HG03103 (cell line): ENCODE measurements at regions not wholly inside any gene's neighbourhood (a gene's known extent, or its start where the extent isn't known, plus 50 kb on each side); places are given as distances from the start of the nearest gene placed in this dataset.
"Not testable (repeated sequence)": the region's sequence is repeated elsewhere in the genome, so short reads cannot be mapped to it uniquely, and the experiment has no call there.

Experiments
- ATAC-seq: cut with Tn5 transposase; IDR thresholded peaks from one replicate; pipeline ENCODE4 v1.9.1; 2021; ENCODE audit warnings: low read depth; ENCODE audit not compliant: unreplicated experiment

DNA sequence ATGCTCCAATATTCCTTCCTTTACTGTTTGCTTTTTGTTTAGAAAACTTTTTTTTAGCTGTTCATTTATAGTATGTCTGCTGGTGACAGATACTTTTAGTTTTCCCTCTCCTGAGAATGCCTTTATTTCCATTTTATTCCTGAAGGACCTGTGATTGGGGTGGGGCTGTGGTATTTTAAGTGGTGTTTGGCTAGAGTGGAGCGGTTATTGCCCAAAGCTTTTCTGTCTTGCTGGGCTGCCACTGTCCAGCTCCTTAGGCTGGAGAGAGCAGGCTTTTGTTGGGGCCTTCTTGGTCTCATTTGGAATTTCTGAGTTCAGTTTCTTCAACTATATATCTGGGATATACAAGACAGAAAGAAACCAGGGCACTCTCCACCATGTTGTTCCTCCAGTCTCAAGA is 160.0 kb upstream of the PLGLB2 start:
- not testable (repeated sequence) for ATAC-seq

DNA sequence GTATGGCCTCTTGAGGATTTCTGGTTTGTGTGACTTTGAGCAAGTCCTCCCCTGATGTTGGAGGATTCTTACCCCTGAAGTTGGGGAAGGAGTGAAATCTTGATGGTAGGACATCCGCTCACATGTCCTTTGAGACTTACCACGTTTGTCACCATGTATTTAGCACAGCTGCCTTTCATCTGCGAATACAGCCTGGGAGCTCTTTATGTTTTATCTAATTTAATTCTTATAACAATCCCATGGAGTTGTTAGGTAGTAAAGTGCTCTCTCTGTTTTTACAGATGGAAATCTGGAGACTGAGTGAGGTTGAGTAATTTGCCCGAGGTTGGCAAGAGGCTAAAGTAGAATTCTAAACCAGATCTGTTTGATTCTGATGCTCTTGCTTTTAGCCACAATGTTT is 154.9 kb upstream of the PLGLB2 start:
- not testable (repeated sequence) for ATAC-seq

DNA sequence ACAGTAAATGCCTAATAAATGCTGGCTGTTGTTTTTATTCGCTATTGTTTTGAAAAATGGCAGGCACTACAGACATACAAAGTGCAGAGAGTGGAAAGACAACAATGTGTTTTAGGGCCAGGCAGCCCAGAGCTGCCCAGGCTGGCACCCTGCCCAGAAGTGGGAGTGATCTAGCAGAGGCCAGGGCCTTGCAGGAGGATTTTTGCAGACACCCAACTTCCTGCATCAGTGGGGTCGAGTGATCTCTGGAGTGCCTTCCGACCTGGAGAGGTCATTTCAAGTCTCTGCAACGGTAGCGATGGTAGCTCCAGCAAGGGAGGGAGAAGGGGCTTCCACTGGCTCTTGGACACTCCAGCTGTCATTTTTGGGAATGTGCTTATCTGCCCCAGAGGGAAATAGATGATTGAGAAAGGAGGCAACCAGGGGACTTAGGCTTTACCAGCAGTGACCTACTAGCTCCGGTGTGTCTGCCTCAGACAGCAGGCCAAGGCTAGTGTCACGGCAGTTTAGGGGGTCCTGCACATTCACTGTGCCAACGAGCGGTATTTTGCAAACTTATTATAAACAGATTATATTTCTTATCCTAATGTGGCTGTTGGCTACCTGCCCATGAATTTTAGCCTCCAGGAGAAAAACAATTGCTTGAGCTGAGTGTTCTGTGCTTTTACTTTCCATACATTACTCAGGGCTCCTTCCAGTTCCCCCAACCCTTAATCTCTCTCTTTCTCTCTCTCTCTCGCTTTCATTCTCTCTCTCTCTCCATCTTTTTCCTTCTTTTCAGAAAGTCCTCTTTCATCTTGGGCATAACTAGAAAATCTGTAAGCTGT is 153.9 kb upstream of the PLGLB2 start:
- ATAC-seq = not testable (repeated sequence)

DNA sequence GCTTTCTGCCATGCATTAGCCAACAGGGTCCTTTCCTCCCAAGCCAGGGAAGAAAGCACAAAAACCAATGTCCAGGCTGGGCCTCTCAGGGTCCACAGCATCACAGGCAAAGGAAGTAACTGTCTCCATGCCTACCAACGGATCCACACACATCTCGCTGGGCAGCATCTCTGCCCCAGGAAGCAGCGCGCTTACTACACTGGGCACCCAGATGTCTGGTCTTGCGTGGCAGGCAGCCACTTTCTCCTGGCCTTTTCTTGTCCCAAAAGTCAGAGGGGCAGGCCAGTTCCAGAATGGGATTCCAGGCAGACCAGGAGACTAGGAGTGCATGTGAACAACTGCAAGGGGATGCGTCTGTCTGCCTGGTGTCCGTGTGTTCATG is 153.3 kb upstream of the PLGLB2 start:
- not testable (repeated sequence) for ATAC-seq

DNA sequence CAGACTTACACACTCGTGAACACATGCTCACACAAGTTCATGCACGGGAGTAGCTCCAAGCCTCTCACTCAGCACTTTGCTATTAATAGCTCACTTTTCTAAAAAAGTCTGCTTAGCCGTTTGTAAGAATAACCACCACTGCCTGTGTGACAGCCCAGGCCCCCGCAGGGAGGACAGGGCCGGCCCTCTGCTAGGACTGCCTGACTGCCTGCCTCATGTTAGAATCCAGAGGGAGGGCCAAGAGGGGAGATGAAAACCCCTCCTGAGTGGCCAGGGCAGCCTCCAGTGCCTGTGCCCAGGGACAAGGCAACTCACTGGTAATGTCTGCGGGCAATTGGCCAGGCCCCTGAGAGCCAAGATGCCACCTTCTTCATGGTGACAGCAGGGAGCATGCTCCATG is 152.9 kb upstream of the PLGLB2 start:
- ATAC-seq = not testable (repeated sequence)

DNA sequence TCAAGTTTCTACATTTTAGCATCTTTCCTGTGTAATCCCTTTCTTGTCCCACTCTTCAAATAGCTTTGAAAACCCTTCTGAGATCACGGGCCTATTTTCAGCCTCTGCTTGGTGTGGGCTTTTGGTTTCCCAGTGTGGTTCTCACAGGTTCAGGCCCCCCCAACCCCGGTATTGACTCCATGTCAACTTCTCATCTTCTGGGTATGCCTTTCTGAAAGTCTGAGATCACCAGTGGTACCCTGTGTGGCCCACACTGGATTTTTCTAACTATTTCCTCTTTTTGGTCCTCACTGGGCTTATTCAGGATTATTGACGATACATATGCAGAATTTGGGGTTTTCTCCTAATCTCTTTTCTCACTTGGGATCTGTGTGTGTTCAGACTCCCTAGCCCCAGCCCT is 146.9 kb upstream of the PLGLB2 start:
- ATAC-seq = not testable (repeated sequence)

DNA sequence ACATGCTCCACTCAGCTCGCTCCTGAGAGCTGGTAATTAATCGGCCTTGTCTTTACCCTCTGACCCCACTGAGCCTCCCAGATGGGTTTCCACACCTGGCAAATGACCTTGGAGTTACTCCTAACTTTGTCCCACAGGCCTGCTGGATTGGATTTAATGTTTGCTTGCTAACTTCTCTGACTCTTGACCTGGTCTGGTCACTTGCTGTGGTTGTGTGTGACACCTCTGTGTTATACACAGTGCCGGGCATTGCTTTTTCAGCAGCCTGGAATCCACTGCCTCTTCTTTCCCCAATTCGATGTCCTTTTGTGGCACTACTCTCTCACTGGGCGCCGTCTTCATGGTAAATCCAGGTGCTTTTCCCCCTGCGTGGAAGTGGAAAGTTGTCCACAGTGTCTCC is 145.8 kb upstream of the PLGLB2 start:
- ATAC-seq = not testable (repeated sequence)

DNA sequence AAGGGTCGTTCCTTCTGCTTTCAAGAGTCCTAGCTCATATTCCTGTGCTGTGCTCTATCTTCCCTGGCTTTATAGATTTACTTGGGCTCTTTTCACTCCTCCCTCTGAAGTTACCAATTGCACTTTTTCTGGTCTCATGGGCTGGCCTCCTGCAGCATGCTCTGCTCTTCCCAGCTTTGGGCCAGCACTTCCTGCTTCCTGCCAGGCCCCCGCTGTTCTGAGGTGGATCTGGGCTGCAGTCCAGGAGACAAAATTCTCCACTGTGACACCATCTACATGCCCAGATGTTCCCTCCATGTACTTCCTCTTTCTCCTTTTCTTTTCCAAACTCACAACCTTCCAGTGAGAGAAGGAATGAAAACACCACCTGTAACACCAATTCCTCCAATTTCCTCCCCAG is 145.2 kb upstream of the PLGLB2 start:
- ATAC-seq = not testable (repeated sequence)

DNA sequence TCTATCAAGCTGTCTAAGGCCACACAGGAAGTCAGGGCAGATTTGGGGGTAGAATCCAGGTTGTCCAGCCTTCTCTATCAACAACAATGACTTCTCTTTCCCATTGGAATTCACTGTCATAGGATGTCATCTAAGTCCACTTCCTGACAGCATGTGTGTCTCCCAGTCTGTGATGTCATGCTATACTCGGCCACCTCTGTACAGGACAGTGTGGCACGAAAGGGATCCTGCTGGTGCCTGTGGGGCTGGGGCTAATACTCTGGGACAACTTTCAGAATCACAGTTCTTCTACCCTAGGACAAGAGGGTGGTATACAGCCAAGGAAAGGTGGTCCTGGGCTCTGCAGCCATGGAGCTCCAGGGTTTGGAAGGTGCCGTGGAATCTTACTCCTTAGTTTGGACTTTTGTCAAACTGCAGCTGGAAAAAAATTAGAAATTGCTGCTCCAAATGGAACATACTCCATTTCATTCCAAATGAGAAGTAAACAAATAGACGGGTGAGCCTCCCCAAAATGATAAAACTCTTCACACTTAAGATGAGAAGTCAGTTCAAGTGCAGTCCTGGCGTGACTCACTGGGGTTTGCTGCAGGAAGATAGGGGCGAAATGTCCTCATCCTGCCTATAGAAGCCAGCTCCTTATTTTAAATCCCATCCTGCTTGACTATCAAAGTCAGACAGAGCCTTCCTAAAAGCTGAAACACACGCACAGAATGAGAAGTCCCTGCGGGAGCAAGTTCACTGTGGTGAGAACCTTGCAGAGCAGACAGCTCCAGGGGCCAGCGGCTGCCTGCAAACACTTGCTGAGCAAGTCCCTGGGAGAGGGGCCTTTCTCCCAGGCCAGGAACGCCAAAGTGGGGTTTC is 144.2 kb upstream of the PLGLB2 start:
- ATAC-seq = not testable (repeated sequence)

DNA sequence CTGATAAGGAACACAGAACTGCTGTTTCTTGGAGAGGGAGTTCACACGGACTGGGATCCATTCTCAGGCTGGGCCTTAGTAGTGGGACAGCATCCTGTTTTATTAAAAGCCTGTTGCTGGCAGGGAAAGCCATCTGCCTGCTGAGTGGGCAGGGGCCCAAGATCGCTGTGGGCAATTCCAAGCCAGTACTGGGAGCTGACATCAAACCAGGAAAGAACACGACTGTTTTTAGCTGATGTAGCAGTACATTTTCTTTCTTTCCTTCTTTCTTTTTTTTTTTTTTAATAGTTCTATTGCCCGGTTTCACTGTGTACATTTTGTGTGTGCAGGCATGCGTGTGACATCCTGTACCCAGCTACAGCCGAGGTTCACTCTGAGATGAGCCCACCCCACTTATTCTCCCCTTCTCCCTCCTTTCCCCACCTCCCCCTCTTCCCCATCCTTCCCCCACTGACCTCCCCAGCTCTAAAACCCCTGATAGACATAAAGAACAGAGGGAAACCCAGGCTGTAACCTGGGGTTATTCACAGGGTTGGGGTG is 143.5 kb upstream of the PLGLB2 start:
- not testable (repeated sequence) for ATAC-seq

DNA sequence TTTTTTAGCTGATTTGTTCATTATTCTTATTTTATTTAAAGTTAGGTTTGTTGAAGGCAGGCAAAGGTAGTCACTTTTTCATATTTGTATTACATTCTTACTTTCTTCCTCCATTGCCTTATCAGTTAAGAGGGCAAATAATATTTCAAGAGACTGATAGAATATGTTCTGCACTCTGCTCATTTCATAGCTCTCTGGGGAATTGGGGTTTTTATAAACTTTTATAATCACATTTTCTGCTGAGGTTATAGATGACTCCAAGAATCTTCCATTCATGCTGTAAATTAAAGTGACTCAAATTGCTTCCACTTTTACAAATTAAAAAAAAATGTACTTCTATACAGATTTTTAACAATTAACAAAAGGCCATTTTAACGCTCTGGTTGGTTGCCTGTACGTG is 142.9 kb upstream of the PLGLB2 start:
- ATAC-seq = not testable (repeated sequence)

DNA sequence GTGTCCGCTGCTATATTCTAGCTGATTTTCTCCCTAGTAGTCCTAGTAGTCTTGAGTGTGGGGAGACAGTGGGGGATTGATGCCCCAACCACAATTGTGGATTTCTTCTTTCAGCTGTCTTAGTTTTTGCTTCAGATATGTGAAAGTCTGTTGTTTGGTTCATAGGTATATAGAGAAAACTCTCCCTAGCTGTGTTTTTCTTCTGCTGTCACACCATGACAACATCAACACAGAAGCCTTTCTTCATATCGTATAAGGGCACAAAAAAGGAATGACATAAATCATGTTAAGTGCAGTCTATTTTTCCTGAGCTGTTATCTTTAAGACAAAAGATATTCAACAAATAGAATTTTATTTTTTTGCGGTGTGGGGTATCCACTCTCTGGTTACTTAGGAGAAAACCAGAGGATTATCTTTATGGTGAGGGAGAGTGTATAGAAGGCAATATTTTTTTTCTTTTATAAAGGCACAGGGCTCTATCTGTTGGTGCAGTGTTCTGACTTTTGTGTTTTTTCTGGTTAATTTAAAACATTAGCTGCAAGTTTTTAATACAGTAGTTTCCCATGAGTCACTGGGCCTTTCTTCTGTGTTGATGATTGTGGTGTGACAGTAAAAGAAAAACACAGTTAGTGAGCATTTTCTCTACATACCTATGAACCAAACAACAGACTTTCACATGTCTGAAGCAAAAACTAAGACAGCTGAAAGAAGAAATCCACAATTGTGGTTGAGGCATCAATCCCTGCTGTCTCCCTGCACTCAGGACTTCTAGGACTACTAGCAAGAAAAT is 139.3 kb upstream of the PLGLB2 start:
- not testable (repeated sequence) for ATAC-seq

DNA sequence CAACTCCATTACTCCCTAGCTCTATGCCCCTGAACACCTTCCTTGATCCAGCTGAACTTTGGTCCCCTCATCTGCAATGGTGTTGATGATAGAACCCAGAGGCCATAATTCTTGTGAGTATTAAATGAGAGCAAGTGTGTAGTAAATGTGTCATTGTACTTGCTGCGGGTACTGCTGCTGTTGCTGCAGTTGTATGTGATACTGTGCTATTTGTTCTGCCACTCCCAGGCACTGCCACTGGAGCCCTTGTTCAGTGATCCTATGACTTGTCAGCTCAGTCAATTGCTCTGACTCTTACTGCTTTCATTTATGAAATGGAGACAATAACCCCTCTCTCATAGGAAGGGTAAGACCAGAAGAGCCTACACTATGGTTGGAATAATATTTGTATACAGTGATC is 136.9 kb upstream of the PLGLB2 start:
- not testable (repeated sequence) for ATAC-seq

DNA sequence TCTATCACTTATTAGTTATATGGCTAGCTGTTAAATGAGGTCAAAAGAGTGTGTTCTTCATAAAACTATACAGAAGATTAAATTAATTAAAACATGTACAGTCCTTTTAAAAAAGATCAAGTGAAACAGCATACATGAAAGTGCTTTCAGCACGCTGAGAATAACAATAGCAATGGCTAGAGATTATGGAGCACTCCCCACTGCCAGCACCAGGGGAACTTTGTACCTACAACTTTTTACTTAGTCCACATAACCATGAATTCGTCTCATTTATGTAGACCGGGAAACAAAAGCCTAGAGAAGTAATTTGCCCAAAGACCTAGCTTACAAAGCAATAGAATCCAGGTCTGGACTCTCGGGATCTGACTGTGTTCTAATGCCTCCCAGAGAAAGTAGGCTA is 136.5 kb upstream of the PLGLB2 start:
- not testable (repeated sequence) for ATAC-seq

DNA sequence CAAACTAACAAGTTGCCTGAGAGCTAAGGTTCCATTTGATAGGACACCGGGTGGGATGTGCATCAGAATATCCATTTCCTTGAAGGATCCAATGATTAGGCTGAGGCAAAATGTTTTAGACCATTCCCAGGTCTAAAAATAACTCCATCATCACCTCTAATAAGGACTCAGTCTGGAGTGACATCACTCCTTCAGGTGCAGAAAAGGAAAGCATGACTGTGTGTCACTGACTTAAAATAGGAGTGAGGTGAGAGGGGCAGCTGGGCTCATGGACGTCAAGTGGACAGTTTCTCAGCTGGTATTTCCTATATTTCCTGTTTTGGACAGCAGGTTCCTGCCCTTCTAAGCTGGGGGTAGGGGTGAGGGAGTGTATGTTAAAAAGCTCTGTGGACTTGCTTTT is 135.9 kb upstream of the PLGLB2 start:
- ATAC-seq = not testable (repeated sequence)

DNA sequence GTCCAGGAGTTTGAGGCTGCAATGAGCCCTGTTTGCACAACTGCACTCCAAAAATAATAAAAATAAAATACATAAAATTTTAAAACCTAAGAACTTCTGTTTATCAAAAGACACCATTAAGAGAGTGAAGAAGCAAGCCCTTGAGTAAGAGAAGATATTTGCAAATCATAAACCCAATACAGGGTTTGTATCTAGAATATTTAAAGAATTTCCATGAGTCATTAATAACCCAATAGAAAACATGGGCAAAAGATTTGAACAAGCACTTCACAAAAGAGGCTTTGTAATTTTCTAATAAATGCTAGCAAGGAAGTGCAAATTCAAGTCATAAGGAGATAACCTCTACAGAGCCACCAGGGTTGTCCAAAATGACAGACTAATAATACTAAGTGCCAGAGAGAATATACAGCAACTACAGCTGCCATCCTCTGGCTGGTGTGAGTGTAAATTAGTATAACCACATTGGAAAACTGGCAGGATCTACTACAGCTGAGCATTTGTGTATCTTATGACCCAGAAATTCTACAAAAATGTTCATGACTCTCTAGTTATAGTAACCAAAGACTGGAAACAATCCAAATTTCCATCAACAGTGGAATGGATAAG is 133.0 kb upstream of the PLGLB2 start:
- not testable (repeated sequence) for ATAC-seq

DNA sequence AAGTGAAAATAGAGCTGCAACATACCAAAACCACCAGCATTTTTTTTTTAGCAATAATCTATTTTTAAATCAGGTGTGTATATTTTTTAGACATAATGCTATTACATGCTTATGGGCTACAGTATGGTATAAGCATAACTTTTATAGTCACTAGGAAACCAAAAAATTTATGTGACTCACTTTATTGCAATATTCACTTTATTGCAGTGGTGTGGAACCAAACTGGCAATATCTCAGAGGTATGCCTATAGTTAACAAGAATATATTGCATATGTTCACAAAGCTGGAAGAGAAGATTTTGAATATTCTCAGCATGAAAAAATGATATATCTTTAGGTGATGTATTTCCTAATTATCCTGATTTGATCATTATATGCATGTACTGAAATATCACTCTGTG is 128.8 kb upstream of the PLGLB2 start:
- not testable (repeated sequence) for ATAC-seq

DNA sequence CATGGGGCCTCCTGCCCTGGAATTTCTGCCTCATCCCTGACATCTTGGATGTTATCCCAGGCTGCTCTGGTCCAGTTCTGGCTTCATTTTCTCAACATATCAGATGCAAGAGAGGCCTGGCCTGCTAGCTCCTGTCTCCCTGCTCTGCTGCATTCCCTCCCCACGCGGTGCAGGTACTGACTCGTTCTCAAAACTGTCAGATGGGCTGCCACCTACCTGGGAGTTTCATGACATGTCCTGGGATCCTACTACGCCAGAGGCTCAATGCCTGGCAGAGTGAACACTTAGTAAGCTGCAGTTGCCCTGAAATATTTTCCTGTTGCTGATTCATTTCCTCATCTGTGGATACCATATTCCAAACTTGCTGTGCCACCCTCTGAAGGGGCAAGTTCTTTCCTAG is 126.7 kb upstream of the PLGLB2 start:
- ATAC-seq = not testable (repeated sequence)

DNA sequence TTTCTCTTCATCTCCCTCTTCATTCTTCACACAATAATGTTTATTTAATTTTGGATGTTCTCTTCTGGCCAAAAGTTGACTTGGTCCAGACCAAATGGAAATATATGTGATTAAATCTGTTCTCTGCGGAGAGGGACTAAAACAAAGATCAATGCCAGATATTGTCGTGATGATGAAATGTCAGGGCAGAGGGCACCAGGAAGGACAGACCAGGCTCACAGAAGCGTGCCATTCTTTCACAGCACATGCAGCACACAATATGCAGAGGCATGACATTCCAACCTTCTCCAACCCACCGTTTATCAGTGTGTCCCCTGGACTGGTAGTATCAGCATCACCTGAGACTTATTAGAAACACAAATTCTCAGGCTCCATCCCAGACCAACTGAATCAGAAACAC is 125.2 kb upstream of the PLGLB2 start:
- ATAC-seq = not testable (repeated sequence)
